Stomach (tissue), 4 donors: ENCODE measurements at regions not wholly inside any gene's neighbourhood (a gene's known extent, or its start where the extent isn't known, plus 50 kb on each side); places are given as distances from the start of the nearest gene placed in this dataset.

Source experiments
- EP300 ChIP-seq: sonication (generic); formaldehyde crosslinking; IDR thresholded peaks from one replicate; pipeline ENCODE4 v1.6.1; 2017; ENCODE audit warnings: antibody characterized with exemption
- POLR2A ChIP-seq, 4 donors: fragments of 450-650 bp; IDR thresholded peaks; one replicate each; pipeline ENCODE4 v1.6.1; 2016; ENCODE audit warnings: antibody characterized with exemption in 4 of 4, control low read depth in 2 of 4, mild to moderate bottlenecking in 1 of 4, moderate library complexity in 1 of 4
- POLR2AphosphoS5 ChIP-seq, 3 donors: sonication (generic); formaldehyde crosslinking; IDR thresholded peaks; one replicate each; pipeline ENCODE4 v1.6.1; 2016; ENCODE audit warnings: antibody characterized with exemption in 3 of 3
- TF ChIP-seq, protein P1 (sequence below), 7 experiments: fragments of 450-650 bp in 4 of 7; fragments of 200-600 bp in 3 of 7; sonication (generic) in 3 of 7; IDR thresholded peaks; one replicate each; pipeline ENCODE4 v1.5.1; 2016 to 2019; ENCODE audit warnings: antibody characterized with exemption in 7 of 7, control low read depth in 2 of 7, mild to moderate bottlenecking in 1 of 7

- TF ChIP-seq, protein P1, sequence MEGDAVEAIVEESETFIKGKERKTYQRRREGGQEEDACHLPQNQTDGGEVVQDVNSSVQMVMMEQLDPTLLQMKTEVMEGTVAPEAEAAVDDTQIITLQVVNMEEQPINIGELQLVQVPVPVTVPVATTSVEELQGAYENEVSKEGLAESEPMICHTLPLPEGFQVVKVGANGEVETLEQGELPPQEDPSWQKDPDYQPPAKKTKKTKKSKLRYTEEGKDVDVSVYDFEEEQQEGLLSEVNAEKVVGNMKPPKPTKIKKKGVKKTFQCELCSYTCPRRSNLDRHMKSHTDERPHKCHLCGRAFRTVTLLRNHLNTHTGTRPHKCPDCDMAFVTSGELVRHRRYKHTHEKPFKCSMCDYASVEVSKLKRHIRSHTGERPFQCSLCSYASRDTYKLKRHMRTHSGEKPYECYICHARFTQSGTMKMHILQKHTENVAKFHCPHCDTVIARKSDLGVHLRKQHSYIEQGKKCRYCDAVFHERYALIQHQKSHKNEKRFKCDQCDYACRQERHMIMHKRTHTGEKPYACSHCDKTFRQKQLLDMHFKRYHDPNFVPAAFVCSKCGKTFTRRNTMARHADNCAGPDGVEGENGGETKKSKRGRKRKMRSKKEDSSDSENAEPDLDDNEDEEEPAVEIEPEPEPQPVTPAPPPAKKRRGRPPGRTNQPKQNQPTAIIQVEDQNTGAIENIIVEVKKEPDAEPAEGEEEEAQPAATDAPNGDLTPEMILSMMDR (IDR thresholded peaks at IDR 0.05): no peak
- TF ChIP-seq POLR2AphosphoS5 (IDR thresholded peaks at IDR 0.05) (peak in 2 of 3 donors; percentile 45 to 53), EP300 (no peak), POLR2A (IDR thresholded peaks at IDR 0.05) (no peak)
These were observed 337.1 kb upstream of the GLI3 start for GRCh38 chr7:42573881-42574672.
